Tibial nerve (tissue), 4 donors: ENCODE measurements at regions not wholly inside any gene's neighbourhood (a gene's known extent, or its start where the extent isn't known, plus 50 kb on each side); places are given as distances from the start of the nearest gene placed in this dataset.

Experiments used
- CTCF ChIP-seq, 5 experiments: fragments of 200-600 bp in 3 of 5; fragments of 450-650 bp in 2 of 5; sonication (generic) in 3 of 5; IDR thresholded peaks; one replicate each; pipeline ENCODE4 v1.5.1; 2016 to 2019; ENCODE audit warnings: antibody characterized with exemption in 5 of 5, mild to moderate bottlenecking in 3 of 5, moderate library complexity in 2 of 5
- EP300 ChIP-seq, 2 donors: sonication (generic); formaldehyde crosslinking; IDR thresholded peaks; one replicate each; pipeline ENCODE4 v1.6.1; 2017; ENCODE audit warnings: antibody characterized with exemption in 2 of 2, mild to moderate bottlenecking in 1 of 2
- POLR2A ChIP-seq, 2 donors: fragments of 450-650 bp; IDR thresholded peaks; one replicate each; pipeline ENCODE4 v1.6.1; 2017; ENCODE audit warnings: antibody characterized with exemption in 2 of 2, mild to moderate bottlenecking in 2 of 2, moderate library complexity in 2 of 2

GRCh38 chr3:190210608-190211007, 89.9 kb upstream of the P3H2 start:
- TF ChIP-seq EP300 (IDR thresholded peaks at IDR 0.05) (no peak), CTCF (IDR thresholded peaks at IDR 0.05) (no peak), POLR2A (IDR thresholded peaks at IDR 0.05) (no peak)
